ENCODE measurements at regions not wholly inside any gene's neighbourhood (a gene's known extent, or its start where the extent isn't known, plus 50 kb on each side); places are given as distances from the start of the nearest gene placed in this dataset.
"Not testable (repeated sequence)": the region's sequence is repeated elsewhere in the genome, so short reads cannot be mapped to it uniquely, and the experiment has no call there.

GRCh38 chr11:97909614-97910399, 1110.9 kb upstream of the CNTN5 start:
- DNase-seq: no peak

GRCh38 chr11:97912629-97913028, 1108.1 kb upstream of the CNTN5 start:
- DNase-seq: no peak

- DNase-seq: not testable (repeated sequence)
These were observed 1097.8 kb upstream of the CNTN5 start for GRCh38 chr11:97922933-97923332.

GRCh38 chr11:97934572-97935208, 1086.1 kb upstream of the CNTN5 start:
- no peak for DNase-seq

- no peak for DNase-seq
These were observed 1083.2 kb upstream of the CNTN5 start for GRCh38 chr11:97937501-97937900.

DNA sequence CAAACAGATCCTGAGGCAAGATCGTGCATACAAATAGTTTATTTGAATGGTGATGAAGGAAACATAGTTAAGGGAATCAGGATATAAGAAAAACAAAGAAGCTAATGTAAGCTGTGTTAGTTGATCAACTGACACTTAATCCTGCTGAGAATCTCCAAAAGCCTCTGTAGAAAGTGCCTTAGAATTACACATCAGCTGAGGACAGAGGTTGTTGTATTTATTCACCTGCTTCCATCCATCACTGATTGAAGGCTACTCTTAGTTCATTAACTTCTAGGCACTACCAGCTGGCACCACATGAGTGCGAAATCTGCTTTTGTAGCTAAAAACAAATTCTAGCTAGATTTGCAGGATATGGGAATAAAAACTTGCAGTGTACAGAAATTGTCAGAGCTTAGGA, 1082.0 kb upstream of the CNTN5 start:
- no peak for DNase-seq

DNA sequence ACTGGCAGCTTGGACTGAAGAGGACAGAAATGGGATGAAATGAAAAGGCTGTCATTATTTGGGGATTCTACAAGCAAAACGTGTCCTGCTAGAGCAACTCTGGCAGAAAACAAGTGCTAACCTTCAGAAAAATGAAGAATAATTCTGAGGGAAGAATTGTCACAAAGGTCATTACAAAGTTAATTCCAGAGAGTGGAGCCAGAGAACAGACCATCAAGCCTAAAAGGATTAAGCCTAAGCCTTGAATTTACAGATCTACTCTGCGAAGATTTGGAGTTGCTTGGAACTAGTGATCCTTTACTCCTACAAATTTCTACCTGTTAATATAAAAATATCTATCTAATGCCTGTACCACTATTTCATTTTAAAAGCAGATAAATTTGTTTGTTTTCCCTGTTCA, 1077.3 kb upstream of the CNTN5 start:
- no peak for DNase-seq

GRCh38 chr11:97948793-97949192, 1072.0 kb upstream of the CNTN5 start:
- no peak for DNase-seq

DNA sequence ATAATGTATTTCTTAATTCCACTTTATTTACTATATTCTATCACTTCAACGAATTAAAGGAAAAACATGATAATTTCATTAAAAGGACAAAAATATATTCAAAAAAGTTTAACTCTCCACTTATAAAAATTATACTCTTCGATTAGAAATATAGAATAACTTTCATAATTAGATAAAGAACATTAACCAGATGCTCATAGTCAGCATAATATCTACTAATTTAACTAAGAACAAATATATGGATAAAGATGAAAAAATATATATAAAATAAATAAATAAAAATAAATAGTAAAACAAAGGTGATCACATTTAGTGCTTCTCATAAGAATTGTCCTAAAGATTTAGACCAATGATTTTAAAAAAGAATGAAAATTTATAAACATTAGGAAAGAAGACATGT, 1065.2 kb upstream of the CNTN5 start:
- no peak for DNase-seq

GRCh38 chr11:97956904-97957303, 1063.8 kb upstream of the CNTN5 start:
- no peak for DNase-seq

GRCh38 chr11:97961431-97961830, 1059.3 kb upstream of the CNTN5 start:
- DNase-seq: no peak

DNA sequence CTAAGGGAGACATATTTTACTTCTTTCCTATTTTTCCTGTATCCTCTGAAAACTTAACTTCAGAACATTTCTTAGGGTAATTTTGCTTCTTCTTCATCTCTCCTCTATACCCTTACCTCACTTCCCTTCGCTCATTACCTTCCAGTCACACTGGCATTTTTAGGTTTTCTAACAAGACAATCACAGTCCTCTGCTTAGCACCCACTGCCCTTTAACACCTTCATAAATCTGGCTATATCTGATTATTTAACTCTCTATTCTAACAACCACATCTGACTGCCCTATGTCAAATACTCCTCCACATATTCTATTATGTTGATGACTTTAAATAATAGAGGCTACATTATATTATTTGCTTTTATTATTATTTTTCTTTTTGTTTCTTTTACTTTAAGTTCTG, 1058.0 kb upstream of the CNTN5 start:
- DNase-seq: no peak

DNA sequence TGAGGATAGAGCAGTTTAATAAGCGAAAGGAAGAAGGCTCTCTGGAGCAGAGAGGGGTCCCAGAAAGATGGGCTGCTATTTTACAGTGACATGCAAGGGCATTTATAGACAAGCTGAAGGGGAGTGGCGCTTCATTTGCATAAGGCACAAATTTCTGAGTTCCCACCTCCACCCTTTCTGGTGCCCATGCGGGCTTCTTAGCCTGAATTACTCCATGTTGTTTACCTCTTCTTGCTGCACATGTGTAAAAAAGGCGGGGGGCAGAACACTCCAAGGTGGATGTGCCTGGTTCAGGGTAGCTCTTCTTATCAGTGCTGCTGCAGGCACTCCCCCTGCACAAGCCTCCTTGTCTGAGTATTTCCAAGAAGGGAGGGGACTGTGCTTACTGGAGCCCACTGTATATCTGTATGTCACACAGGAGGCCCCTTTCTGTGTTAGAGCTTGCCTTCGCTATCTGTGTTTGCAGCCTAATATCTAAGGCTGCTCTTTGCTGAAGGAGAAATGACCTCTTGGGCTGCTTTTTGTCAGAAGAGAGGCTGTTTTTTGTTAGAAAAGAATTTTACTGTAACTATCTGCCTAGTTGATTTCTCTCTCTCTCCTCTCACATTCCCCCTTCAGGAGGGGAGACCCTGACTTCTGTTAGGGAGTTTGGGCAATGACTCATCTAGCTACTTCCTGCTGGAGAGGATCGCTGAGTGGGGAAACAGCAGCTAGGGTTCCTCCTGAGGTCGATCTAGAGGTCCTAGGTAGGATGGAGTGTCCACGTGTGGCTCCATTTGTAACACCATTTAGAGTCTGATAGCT, 1057.0 kb upstream of the CNTN5 start:
- DNase-seq: no peak

GRCh38 chr11:97964332-97965004, 1056.3 kb upstream of the CNTN5 start:
- no peak for DNase-seq

GRCh38 chr11:97965849-97966646, 1054.7 kb upstream of the CNTN5 start:
- no peak for DNase-seq

- DNase-seq: no peak
These were observed 1053.8 kb upstream of the CNTN5 start for GRCh38 chr11:97966901-97967300.

GRCh38 chr11:97968071-97968470, 1052.7 kb upstream of the CNTN5 start:
- DNase-seq: no peak

DNA sequence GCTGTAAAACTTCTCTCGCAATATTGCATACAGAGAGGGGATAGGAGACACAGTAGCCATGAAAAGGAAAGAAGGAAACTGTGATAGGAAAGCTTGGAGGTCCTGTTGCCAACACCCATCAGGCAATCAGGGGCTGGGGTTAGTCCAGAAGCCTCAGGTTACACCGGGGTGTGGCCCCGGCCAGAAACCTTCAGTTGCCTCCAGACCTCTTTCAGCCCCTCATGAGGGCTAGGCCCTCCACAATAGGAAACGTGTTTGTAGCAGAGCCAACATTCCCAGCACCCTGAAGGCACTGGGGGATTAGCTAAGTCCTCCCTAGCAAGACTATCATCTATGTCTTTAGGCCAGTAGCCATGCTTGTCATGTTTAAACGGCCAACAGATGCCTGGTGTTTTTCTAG, 1048.0 kb upstream of the CNTN5 start:
- no peak for DNase-seq

DNA sequence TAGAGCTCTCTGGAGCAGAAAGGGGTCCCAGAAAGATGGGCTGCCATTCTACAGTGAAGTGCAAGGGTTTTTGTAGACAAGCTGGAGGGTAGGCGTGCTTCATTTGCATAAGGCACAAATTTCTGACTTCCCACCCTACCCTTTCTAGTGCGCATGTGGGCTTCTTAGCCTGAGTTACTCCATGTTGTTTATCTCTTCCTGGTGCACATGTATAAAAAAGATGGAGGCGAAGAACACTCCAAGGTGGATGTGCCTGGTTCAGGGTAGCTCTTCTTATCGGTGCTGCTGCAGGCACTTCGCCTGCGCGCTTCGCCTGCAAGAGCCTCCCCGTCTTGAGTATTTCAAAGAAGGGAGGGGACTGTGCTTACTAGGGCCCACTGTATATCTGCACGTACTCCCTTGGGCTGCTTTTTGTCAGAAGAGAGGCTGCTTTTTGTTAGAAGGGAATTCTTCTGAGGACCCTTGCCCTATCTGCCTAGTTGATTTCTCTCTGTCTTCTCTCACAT, 1047.3 kb upstream of the CNTN5 start:
- DNase-seq: no peak

DNA sequence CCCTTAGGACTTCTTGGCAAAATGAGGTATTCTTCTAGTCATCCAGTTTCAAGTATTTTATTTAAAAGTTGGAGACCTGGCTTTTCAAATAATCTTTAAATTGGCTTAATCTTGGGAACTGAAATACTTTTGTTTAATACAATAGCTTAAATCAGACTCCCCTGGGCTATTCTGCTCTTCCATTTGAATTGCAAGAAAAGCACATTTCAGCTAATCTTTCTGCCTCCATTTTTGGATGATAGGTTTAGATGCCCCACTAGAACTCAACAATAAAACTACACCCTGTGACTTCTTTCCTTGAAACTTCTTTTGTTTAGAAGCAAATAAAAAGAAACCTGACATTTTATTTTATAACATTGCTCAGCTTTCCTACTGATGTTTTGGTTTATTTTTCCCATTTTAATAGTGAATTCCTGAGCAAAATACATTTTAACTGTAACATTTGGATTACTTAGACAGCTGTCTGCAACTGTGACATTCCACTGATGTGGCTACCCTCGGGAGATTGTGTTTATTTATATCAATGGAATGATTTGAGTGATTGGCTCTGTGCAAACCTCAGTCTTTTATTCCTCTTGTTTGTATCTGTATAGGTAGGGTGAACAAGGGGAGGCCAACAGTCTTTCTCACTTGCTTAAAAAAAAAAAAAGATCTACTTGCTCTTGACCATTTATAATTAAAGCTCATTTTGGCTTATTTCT, 1045.8 kb upstream of the CNTN5 start:
- DNase-seq: no peak

- no peak for DNase-seq
These were observed 1043.0 kb upstream of the CNTN5 start for GRCh38 chr11:97977726-97978125.

GRCh38 chr11:97979741-97980140, 1041.0 kb upstream of the CNTN5 start:
- DNase-seq: no peak
